ENCODE measurements at regions not wholly inside any gene's neighbourhood (a gene's known extent, or its start where the extent isn't known, plus 50 kb on each side); places are given as distances from the start of the nearest gene placed in this dataset.

DNA sequence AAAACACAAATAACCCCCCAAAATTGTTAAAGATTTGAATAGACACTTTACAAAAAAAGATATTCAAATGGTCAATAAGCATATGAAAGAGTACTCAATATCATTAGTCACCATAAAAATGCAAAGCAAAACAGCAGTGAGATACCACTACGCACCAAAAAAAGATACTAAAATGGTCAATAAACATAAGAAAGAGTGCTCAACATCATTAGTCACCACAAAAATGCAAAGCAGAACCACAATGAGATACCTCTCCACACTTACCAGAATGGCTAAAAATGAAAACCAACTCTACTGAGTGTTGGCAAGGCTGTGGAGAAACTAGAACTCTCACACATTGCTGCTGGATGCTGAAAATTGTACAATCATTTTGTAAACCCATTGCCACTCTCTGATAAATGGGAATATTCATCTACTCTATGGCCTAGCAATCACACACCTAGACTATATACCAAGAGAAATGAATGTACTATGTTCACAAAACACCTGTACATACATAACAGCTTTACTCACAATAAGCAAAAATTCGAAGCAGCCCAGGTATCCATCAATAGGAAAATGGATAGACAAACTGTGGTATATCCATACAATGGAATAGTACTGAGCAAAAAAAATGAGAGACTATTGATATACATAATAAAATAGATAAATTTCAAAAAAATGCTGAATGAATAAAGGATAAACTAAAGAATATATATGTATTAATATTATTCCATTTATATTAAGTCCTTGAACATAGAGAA, 205.0 kb upstream of the DAPK1 start:
- DNase-seq (ENCODE audit: low read depth in 2 of 2), result peak in 1 of 2 donors; percentile 69
- H3K4me3 ChIP-seq (replicated peaks in 1 of 2; ENCODE audit: low read depth in 2 of 2, low read length in 2 of 2), result no peak overlapping the region
- TF ChIP-seq, protein P1, sequence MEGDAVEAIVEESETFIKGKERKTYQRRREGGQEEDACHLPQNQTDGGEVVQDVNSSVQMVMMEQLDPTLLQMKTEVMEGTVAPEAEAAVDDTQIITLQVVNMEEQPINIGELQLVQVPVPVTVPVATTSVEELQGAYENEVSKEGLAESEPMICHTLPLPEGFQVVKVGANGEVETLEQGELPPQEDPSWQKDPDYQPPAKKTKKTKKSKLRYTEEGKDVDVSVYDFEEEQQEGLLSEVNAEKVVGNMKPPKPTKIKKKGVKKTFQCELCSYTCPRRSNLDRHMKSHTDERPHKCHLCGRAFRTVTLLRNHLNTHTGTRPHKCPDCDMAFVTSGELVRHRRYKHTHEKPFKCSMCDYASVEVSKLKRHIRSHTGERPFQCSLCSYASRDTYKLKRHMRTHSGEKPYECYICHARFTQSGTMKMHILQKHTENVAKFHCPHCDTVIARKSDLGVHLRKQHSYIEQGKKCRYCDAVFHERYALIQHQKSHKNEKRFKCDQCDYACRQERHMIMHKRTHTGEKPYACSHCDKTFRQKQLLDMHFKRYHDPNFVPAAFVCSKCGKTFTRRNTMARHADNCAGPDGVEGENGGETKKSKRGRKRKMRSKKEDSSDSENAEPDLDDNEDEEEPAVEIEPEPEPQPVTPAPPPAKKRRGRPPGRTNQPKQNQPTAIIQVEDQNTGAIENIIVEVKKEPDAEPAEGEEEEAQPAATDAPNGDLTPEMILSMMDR (IDR thresholded peaks at IDR 0.05; ENCODE audit: low read depth, low read length), result no peak

DNA sequence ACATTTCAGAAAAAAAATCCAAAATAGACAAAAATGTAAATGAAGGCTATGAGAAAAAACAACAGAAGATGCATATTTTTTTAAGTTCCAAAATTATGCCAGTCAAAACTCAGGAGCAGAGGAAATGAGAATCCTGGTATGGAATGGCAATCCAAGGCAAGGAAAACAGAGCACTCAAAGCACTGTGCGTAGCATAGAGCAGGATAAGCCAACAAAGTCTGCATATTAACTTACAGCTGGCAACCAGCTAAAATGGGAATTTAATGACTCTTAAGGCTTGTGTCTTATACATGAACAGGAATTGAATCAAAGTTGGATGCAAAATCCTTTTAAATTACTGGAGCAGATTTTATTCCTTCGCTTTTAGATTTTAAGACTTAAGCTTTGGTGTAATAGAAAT, 203.5 kb upstream of the DAPK1 start:
- DNase-seq (ENCODE audit: low read depth in 2 of 2), result no peak
- TF ChIP-seq, protein P1 (IDR thresholded peaks at IDR 0.05; ENCODE audit: low read depth, low read length), result no peak
- H3K4me3 ChIP-seq (replicated peaks in 1 of 2; ENCODE audit: low read depth in 2 of 2, low read length in 2 of 2), result no peak overlapping the region

DNA sequence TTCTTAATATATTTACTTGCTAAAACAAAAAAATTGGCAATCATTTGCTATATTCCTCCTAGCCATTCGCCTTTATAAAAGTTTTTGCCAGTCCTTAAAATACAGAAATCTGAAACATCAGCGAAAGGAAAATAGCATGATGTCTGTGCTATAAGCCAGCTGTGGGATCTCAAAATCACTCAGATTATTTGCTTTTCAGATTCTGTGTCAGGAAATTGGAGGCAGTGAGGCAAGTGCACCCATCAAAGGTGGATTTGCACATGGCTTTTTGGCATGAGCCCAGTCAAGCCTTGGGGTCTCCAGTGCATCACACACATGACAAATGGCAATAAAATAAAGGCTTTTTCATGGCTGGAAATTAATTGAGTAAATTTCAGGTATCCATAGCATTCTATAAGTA, 196.8 kb upstream of the DAPK1 start:
- DNase-seq (ENCODE audit: low read depth in 2 of 2), result no peak
- TF ChIP-seq, protein P1 (IDR thresholded peaks at IDR 0.05; ENCODE audit: low read depth, low read length), result no peak
- H3K4me3 ChIP-seq (replicated peaks in 1 of 2; ENCODE audit: low read depth in 2 of 2, low read length in 2 of 2), result no peak overlapping the region

DNA sequence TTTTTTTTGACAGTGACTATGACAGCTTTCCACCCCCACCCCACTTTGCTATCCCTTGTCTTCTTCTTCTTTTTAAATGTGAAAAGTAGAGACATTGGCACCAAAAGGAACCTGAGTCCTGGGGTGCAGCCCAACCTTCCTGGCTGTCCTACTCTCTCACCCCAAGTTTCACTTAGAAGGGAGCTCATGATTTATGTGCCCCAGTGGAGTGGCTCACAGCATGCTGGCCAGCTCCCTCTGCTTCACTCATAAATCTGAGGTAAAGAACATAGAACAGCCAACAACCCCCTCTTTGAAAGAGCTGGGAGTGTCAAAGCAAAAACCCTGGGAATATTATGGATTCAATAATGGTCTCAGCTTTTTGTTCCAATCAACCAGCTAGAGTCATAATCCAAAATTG, 196.3 kb upstream of the DAPK1 start:
- TF ChIP-seq, protein P1 (IDR thresholded peaks at IDR 0.05; ENCODE audit: low read depth, low read length), result no peak
- DNase-seq (ENCODE audit: low read depth in 2 of 2), result no peak
- no peak overlapping the region for H3K4me3 ChIP-seq (replicated peaks in 1 of 2; ENCODE audit: low read depth in 2 of 2, low read length in 2 of 2)

DNA sequence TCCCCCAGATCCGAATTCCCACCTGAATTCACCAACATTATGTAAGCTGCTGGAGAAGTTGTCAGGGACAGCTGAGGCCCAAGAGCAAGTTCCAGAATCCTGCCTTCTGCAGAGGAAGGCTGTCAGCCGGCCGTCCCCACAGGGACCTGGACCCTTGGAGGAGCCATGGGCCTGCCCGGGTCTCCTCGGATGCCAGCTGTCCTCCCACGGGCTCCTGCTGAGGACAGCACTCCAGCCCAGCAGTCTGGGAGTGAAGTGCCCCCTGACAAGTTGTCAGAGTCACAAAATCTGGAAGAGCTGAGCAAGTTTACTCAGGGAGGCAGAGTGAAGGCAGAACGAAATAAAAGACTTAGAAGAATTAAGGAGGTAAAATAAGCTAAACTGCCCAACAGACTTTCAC, 192.5 kb upstream of the DAPK1 start:
- no peak overlapping the region for H3K4me3 ChIP-seq (replicated peaks in 1 of 2; ENCODE audit: low read depth in 2 of 2, low read length in 2 of 2)
- TF ChIP-seq, protein P1 (IDR thresholded peaks at IDR 0.05; ENCODE audit: low read depth, low read length), result no peak
- no peak for DNase-seq (ENCODE audit: low read depth in 2 of 2)

DNA sequence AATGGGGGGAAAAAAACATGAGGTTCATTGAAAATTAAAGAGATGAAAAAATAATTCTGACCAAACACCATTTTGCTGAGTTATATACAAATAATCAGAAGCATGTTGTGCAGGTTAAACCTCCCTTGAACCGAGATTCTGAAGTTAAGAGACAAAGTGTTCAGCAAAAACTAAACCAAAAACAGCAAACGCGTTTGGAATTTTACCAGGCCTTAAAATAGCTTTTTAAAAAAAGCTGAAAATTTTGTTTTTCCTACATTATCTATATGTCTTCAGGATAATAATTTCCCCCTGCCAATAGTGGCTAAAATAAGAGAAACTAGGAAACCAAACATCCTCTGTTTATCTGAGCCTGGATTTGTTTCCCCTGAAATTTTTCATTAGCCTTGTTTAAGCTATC, 191.7 kb upstream of the DAPK1 start:
- TF ChIP-seq, protein P1 (IDR thresholded peaks at IDR 0.05; ENCODE audit: low read depth, low read length), result no peak
- H3K4me3 ChIP-seq (replicated peaks in 1 of 2; ENCODE audit: low read depth in 2 of 2, low read length in 2 of 2), result no peak overlapping the region
- no peak for DNase-seq (ENCODE audit: low read depth in 2 of 2)

DNA sequence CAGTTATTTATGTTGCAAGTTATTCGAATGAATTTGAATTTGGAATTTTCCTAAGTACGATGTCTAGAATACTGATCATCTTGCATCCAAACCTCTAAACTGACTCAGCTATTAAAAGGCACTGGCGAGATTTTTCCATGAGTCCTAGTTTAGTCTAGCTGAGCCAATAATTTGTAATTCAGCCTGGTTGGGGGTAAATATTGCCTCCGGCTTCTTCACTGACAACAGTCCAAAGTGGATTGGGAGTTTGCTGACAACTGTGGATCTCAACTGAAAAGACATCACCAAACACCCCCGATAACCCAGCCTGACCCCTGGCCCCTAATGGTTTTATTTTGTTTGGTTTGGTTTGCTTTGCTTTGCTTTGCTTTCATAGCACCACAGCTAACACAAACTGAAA, 189.8 kb upstream of the DAPK1 start:
- TF ChIP-seq, protein P1 (IDR thresholded peaks at IDR 0.05; ENCODE audit: low read depth, low read length), result no peak
- no peak for DNase-seq (ENCODE audit: low read depth in 2 of 2)
- no peak overlapping the region for H3K4me3 ChIP-seq (replicated peaks in 1 of 2; ENCODE audit: low read depth in 2 of 2, low read length in 2 of 2)
